GM12878 (cell line): ENCODE measurements at regions not wholly inside any gene's neighbourhood (a gene's known extent, or its start where the extent isn't known, plus 50 kb on each side); places are given as distances from the start of the nearest gene placed in this dataset.

Experiments used
- CEBPB ChIP-seq, 2 experiments: fragments of 150-350 bp in 1 of 2; IDR thresholded peaks; 2 replicates each; pipeline ENCODE4 v1.6.1; 2012 to 2014; ENCODE audit warnings: low read depth in 2 of 2, low read length in 2 of 2, borderline replicate concordance in 1 of 2, inconsistent platforms in 1 of 2
- CTCF ChIP-seq, 3 experiments: IDR thresholded peaks in 2 of 3; conservative IDR thresholded peaks in 1 of 3; 2 replicates each; pipeline ENCODE4 v1.5.1; 2011; ENCODE audit warnings: low read depth in 3 of 3, low read length in 3 of 3, mild to moderate bottlenecking in 3 of 3, control low read depth in 2 of 3, moderate library complexity in 2 of 3, inconsistent platforms in 1 of 3, mixed read lengths in 1 of 3; ENCODE audit not compliant: control insufficient read depth in 2 of 3, insufficient read depth in 1 of 3; ENCODE audit errors: extremely low read depth in 1 of 3
- IRF4 ChIP-seq: IDR thresholded peaks from 2 replicates; pipeline ENCODE4 v1.6.1; 2011; ENCODE audit warnings: low read depth, low read length
- MYC ChIP-seq: IDR thresholded peaks from 2 replicates; pipeline ENCODE4 v1.6.1; 2011; ENCODE audit warnings: mild to moderate bottlenecking, low read length, moderate library complexity, inconsistent platforms; ENCODE audit not compliant: insufficient read depth, insufficient replicate concordance, insufficient read length, severe bottlenecking
- POLR2A ChIP-seq: IDR thresholded peaks from 2 replicates; pipeline ENCODE4 v1.6.1; 2011; ENCODE audit warnings: low read depth, mild to moderate bottlenecking, low read length
- YY1 ChIP-seq: IDR thresholded peaks from 2 replicates; pipeline ENCODE4 v1.6.1; 2011; ENCODE audit warnings: low read depth, mild to moderate bottlenecking, low read length
- ZNF207 ChIP-seq: fragments of 450-650 bp; IDR thresholded peaks from 2 replicates; pipeline ENCODE4 v1.6.1; 2014; ENCODE audit warnings: antibody characterized with exemption, mild to moderate bottlenecking, borderline replicate concordance

DNA sequence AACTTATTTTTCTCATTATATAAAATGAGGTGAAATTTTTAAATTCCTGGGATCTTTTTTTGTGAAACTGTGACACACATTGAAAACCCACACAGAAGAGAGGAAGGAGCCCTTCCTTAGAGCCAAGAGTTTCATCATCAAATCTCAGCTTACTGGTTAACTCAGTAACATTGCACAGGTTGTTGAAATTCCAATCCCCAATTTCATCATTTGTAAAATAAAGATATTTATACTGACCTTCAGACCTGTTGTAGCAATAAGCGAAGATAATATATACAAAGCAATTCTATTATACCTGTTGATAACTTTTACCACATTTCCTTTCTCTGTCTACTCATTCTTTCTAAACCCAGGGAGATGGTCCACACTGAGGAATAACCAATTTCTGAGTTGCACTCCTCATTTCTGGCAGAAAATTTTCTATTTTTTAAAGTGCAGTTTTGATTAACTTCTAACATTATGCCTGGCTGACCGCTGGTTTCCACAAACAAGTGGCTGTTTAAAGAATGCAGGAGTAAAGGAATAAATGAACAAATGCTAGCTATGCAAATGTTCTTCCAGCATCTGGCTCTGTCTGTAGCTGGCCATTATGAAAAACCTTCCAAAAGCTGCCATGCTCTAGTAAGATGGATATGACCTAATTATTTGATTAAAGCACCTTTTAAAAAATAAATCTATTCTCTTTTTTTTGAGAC is 105.7 kb upstream of the LINC00305 start:
- TF ChIP-seq CTCF (IDR thresholded peaks at IDR 0.05 in 2 of 3, conservative IDR thresholded peaks at IDR 0.05 in 1 of 3; ENCODE audit: control insufficient read depth in 2 of 3, extremely low read depth in 1 of 3, insufficient read depth in 1 of 3, low read depth in 3 of 3, low read length in 3 of 3) (no peak), CEBPB (IDR thresholded peaks at IDR 0.05; ENCODE audit: borderline replicate concordance in 1 of 2, low read depth in 2 of 2, low read length in 2 of 2) (no peak), POLR2A (no peak), YY1 (no peak), MYC (no peak), ZNF207 (no peak), IRF4 (no peak)
